NT2/D1 (cell line): ENCODE measurements at regions not wholly inside any gene's neighbourhood (a gene's known extent, or its start where the extent isn't known, plus 50 kb on each side); places are given as distances from the start of the nearest gene placed in this dataset.

ENCODE experiments used
- YY1 ChIP-seq: IDR thresholded peaks from 2 replicates; pipeline ENCODE4 v1.6.1; 2011; ENCODE audit not compliant: insufficient read length, insufficient read depth
- ZNF274 ChIP-seq: IDR thresholded peaks from 2 replicates; pipeline ENCODE4 v1.6.1; 2011; ENCODE audit warnings: mild to moderate bottlenecking, low read depth, low read length

DNA sequence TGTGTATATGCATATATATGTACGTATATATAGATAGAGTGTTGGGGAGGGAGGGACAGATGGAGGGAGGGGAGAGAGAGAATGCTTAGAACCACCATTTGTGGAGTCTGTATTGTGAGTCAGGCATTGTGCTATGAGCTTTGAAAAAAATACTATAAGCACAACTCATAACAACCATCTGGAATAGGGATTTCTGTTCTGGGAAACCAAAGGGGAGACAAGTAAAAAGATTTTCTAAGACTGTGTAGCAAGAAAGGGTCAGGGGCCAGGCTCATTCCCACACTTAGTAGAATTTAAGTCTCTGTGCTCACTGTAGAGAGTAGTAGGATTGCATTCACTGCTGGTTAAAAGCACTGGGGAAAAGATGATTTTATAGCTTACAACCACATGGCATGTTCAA lies 202.3 kb upstream of the SGCD start:
- TF ChIP-seq YY1 (no peak), ZNF274 (no peak)
